ENCODE measurements at regions not wholly inside any gene's neighbourhood (a gene's known extent, or its start where the extent isn't known, plus 50 kb on each side); places are given as distances from the start of the nearest gene placed in this dataset.

DNA sequence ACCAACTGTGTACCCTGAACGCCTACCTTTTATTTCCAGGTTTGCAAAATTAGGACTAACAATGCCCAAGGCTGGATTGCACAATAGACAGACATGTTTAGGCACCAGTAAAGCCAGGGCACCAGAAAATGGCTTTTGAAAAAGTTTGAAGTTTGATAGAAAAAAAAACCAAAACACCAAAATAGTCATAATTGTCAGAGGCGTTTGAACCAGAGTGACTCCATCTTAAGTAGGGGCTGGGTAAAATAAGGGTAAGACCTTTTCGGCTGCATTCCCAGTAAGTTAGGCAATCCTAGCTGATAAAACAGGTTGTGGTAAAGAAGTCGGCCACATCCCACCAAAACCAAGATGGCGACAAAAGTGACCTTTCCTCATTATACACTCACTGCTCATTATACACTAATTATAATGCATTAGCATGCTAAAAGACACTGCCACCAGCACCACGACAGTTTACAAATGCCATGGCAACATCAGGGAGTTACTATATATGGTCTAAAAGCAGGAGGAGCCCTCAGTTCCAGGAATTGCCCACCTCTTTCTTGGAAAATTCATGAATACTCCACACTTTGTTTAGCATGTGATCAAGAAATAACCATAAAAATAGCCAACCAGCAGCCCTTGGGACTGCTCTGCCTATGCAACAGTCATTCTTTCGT, 71.2 kb upstream of the EPCAM start (continued):
- TF ChIP-seq ZNF778 (CRISPR knock-in tag; IDR thresholded peaks at IDR 0.05) (no peak), BRD4 (IDR thresholded peaks at IDR 0.05) (peak; percentile 37; the same call in 1 of the 2 replicates), SIN3A (IDR thresholded peaks at IDR 0.05; ENCODE audit: borderline replicate concordance in 2 of 2, control insufficient read depth in 1 of 2, low read depth in 2 of 2, low read length in 2 of 2) (no peak), RFX7 (CRISPR knock-in tag; IDR thresholded peaks at IDR 0.05) (peak; percentile 84; the same call in 1 of the 2 replicates), ZFP1 (CRISPR knock-in tag; IDR thresholded peaks at IDR 0.05) (peak; percentile 79; the same call in 1 of the 2 replicates), TAF7 (tag; IDR thresholded peaks at IDR 0.05) (peak; percentile 91), MIER1 (IDR thresholded peaks at IDR 0.05; ENCODE audit: low read depth) (no peak), KLF13 (tag; IDR thresholded peaks at IDR 0.05; ENCODE audit: borderline replicate concordance, low read depth) (peak; percentile 89), RAD51 (IDR thresholded peaks at IDR 0.05; ENCODE audit: borderline replicate concordance, low read depth) (no peak), RBM17 (IDR thresholded peaks at IDR 0.05; ENCODE audit: borderline replicate concordance, low read depth, low read length) (no peak), RHOXF2B (CRISPR knock-in tag; conservative IDR thresholded peaks at IDR 0.05) (peak; percentile 93; the same call in 1 of the 2 replicates), CCAR2 (IDR thresholded peaks at IDR 0.05; ENCODE audit: low read depth, low read length) (no peak), SOX6 (IDR thresholded peaks at IDR 0.05) (no peak), ZNF165 (CRISPR knock-in tag; IDR thresholded peaks at IDR 0.05; ENCODE audit: borderline replicate concordance) (peak; percentile 95), MXI1 (IDR thresholded peaks at IDR 0.05; ENCODE audit: low read depth, low read length) (0 out of 2 replicates have a peak, but pooled peaks have one; percentile 60), ZKSCAN3 (CRISPR knock-in tag; IDR thresholded peaks at IDR 0.05) (peak; percentile 46; the same call in 1 of the 2 replicates), DDX20 (tag; IDR thresholded peaks at IDR 0.05; ENCODE audit: low read depth) (peak; percentile 99), PCBP1 (IDR thresholded peaks at IDR 0.05; ENCODE audit: low read depth, low read length, poor library complexity, severe bottlenecking) (no peak), OTX1 (CRISPR knock-in tag; IDR thresholded peaks at IDR 0.05) (peak; percentile 96), ZNF695 (CRISPR knock-in tag; IDR thresholded peaks at IDR 0.05) (0 out of 2 replicates have a peak, but pooled peaks have one; percentile 36), FOSL1 (tag; conservative IDR thresholded peaks at IDR 0.05) (peak; percentile 72), ELF2 (CRISPR knock-in tag; IDR thresholded peaks at IDR 0.05) (peak; percentile 81)
- TF ChIP-seq, protein P1, sequence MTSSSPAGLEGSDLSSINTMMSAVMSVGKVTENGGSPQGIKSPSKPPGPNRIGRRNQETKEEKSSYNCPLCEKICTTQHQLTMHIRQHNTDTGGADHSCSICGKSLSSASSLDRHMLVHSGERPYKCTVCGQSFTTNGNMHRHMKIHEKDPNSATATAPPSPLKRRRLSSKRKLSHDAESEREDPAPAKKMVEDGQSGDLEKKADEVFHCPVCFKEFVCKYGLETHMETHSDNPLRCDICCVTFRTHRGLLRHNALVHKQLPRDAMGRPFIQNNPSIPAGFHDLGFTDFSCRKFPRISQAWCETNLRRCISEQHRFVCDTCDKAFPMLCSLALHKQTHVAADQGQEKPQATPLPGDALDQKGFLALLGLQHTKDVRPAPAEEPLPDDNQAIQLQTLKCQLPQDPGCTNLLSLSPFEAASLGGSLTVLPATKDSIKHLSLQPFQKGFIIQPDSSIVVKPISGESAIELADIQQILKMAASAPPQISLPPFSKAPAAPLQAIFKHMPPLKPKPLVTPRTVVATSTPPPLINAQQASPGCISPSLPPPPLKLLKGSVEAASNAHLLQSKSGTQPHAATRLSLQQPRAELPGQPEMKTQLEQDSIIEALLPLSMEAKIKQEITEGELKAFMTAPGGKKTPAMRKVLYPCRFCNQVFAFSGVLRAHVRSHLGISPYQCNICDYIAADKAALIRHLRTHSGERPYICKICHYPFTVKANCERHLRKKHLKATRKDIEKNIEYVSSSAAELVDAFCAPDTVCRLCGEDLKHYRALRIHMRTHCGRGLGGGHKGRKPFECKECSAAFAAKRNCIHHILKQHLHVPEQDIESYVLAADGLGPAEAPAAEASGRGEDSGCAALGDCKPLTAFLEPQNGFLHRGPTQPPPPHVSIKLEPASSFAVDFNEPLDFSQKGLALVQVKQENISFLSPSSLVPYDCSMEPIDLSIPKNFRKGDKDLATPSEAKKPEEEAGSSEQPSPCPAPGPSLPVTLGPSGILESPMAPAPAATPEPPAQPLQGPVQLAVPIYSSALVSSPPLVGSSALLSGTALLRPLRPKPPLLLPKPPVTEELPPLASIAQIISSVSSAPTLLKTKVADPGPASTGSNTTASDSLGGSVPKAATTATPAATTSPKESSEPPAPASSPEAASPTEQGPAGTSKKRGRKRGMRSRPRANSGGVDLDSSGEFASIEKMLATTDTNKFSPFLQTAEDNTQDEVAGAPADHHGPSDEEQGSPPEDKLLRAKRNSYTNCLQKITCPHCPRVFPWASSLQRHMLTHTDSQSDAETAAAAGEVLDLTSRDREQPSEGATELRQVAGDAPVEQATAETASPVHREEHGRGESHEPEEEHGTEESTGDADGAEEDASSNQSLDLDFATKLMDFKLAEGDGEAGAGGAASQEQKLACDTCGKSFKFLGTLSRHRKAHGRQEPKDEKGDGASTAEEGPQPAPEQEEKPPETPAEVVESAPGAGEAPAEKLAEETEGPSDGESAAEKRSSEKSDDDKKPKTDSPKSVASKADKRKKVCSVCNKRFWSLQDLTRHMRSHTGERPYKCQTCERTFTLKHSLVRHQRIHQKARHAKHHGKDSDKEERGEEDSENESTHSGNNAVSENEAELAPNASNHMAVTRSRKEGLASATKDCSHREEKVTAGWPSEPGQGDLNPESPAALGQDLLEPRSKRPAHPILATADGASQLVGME (CRISPR knock-in tag; IDR thresholded peaks at IDR 0.05) = peak; percentile 96
- TF ChIP-seq, protein P2, sequence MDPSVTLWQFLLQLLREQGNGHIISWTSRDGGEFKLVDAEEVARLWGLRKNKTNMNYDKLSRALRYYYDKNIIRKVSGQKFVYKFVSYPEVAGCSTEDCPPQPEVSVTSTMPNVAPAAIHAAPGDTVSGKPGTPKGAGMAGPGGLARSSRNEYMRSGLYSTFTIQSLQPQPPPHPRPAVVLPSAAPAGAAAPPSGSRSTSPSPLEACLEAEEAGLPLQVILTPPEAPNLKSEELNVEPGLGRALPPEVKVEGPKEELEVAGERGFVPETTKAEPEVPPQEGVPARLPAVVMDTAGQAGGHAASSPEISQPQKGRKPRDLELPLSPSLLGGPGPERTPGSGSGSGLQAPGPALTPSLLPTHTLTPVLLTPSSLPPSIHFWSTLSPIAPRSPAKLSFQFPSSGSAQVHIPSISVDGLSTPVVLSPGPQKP (CRISPR knock-in tag; IDR thresholded peaks at IDR 0.05) = no peak

Data from K562 (cell line).